GM12878 (cell line): ENCODE measurements at regions not wholly inside any gene's neighbourhood (a gene's known extent, or its start where the extent isn't known, plus 50 kb on each side); places are given as distances from the start of the nearest gene placed in this dataset.

Experiments used
- BHLHE40 ChIP-seq, 2 experiments: fragments of 450-650 bp in 1 of 2; IDR thresholded peaks; 2 replicates each; pipeline ENCODE4 v1.6.1; 2011 to 2017; ENCODE audit warnings: low read depth in 2 of 2, borderline replicate concordance in 1 of 2, improper control_type of control experiment in 1 of 2, low read length in 1 of 2, mild to moderate bottlenecking in 1 of 2
- CHD4 ChIP-seq: fragments of 200-600 bp; sonication (generic); IDR thresholded peaks from 2 replicates; pipeline ENCODE4 v1.6.1; 2016; ENCODE audit warnings: mild to moderate bottlenecking
- MYB ChIP-seq: fragments of 150-350 bp; IDR thresholded peaks from 2 replicates; pipeline ENCODE4 v1.6.1; 2014; ENCODE audit warnings: mild to moderate bottlenecking, low read depth, low read length, borderline replicate concordance
- NRF1 ChIP-seq: conservative IDR thresholded peaks from 2 replicates; pipeline ENCODE4 v1.6.1; 2011; ENCODE audit warnings: mild to moderate bottlenecking, low read depth, low read length, improper control_type of control experiment
- RAD21 ChIP-seq: IDR thresholded peaks from 2 replicates; pipeline ENCODE4 v1.6.1; 2011; ENCODE audit warnings: mild to moderate bottlenecking, low read depth, low read length, moderate library complexity; ENCODE audit not compliant: insufficient read depth
- SIN3A ChIP-seq: IDR thresholded peaks from 2 replicates; pipeline ENCODE4 v1.6.1; 2012; ENCODE audit warnings: low read depth, low read length, improper control_type of control experiment
- SRF ChIP-seq, 2 experiments: IDR thresholded peaks; 2 replicates each; pipeline ENCODE4 v1.6.1; 2011; ENCODE audit warnings: low read depth in 2 of 2, low read length in 2 of 2, mild to moderate bottlenecking in 1 of 2, moderate library complexity in 1 of 2
- TF ChIP-seq, protein P1 (sequence below): fragments of 450-650 bp; formaldehyde crosslinking; IDR thresholded peaks from 2 replicates; pipeline ENCODE4 v1.4.0; 2022; ENCODE audit warnings: mild to moderate bottlenecking, moderate library complexity
- TF ChIP-seq, protein P2 (sequence below): IDR thresholded peaks from 2 replicates; pipeline ENCODE4 v1.6.1; 2011; ENCODE audit warnings: borderline replicate concordance, low read depth, mild to moderate bottlenecking, moderate library complexity, low read length; ENCODE audit not compliant: insufficient read depth, poor library complexity, severe bottlenecking
- TF ChIP-seq, protein P3 (sequence below): fragments of 450-650 bp; IDR thresholded peaks from 2 replicates; pipeline ENCODE4 v1.6.1; 2017; ENCODE audit warnings: mild to moderate bottlenecking
- TF ChIP-seq, protein P4 (sequence below): fragments of 450-650 bp; IDR thresholded peaks from 2 replicates; pipeline ENCODE4 v1.6.1; 2017; ENCODE audit warnings: low read depth, mild to moderate bottlenecking, moderate library complexity

DNA sequence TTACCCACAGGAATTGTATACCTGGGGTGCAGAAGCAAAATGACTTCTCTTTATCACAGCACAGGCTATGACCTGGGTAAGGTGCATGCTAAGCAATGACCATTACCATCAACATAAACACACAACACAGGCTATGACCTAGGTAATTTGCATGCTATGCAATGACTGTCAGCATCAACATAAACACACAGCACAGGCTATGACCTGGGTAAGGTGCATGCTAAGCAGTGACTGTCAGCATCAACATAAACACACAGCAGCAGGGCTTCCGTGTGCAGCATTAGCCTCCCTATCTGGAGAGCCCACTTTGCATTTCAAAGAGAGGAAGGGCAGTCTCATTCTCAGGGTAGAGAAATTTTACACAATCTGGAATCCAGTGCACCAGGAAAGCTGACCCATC, 583.0 kb downstream of the TMEM121 start (continued):
- TF ChIP-seq, protein P1, sequence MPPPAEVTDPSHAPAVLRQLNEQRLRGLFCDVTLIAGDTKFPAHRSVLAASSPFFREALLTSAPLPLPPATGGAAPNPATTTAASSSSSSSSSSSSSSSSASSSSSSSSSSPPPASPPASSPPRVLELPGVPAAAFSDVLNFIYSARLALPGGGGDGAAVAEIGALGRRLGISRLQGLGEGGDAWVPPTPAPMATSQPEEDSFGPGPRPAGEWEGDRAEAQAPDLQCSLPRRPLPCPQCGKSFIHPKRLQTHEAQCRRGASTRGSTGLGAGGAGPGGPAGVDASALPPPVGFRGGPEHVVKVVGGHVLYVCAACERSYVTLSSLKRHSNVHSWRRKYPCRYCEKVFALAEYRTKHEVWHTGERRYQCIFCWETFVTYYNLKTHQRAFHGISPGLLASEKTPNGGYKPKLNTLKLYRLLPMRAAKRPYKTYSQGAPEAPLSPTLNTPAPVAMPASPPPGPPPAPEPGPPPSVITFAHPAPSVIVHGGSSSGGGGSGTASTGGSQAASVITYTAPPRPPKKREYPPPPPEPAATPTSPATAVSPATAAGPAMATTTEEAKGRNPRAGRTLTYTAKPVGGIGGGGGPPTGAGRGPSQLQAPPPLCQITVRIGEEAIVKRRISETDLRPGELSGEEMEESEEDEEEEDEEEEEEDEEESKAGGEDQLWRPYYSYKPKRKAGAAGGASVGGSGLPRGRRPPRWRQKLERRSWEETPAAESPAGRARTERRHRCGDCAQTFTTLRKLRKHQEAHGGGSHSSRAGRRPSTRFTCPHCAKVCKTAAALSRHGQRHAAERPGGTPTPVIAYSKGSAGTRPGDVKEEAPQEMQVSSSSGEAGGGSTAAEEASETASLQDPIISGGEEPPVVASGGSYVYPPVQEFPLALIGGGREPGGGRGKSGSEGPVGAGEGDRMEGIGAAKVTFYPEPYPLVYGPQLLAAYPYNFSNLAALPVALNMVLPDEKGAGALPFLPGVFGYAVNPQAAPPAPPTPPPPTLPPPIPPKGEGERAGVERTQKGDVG (CRISPR knock-in tag) = no peak
- TF ChIP-seq, protein P2, sequence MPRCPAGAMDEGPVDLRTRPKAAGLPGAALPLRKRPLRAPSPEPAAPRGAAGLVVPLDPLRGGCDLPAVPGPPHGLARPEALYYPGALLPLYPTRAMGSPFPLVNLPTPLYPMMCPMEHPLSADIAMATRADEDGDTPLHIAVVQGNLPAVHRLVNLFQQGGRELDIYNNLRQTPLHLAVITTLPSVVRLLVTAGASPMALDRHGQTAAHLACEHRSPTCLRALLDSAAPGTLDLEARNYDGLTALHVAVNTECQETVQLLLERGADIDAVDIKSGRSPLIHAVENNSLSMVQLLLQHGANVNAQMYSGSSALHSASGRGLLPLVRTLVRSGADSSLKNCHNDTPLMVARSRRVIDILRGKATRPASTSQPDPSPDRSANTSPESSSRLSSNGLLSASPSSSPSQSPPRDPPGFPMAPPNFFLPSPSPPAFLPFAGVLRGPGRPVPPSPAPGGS = no peak
- TF ChIP-seq RAD21 (no peak), BHLHE40 (IDR thresholded peaks at IDR 0.05; ENCODE audit: borderline replicate concordance in 1 of 2, low read depth in 2 of 2, low read length in 1 of 2) (no peak), CHD4 (no peak), NRF1 (no peak), SRF (IDR thresholded peaks at IDR 0.05; ENCODE audit: low read depth in 2 of 2, low read length in 2 of 2) (no peak), SIN3A (no peak), MYB (no peak)
- TF ChIP-seq, protein P3, sequence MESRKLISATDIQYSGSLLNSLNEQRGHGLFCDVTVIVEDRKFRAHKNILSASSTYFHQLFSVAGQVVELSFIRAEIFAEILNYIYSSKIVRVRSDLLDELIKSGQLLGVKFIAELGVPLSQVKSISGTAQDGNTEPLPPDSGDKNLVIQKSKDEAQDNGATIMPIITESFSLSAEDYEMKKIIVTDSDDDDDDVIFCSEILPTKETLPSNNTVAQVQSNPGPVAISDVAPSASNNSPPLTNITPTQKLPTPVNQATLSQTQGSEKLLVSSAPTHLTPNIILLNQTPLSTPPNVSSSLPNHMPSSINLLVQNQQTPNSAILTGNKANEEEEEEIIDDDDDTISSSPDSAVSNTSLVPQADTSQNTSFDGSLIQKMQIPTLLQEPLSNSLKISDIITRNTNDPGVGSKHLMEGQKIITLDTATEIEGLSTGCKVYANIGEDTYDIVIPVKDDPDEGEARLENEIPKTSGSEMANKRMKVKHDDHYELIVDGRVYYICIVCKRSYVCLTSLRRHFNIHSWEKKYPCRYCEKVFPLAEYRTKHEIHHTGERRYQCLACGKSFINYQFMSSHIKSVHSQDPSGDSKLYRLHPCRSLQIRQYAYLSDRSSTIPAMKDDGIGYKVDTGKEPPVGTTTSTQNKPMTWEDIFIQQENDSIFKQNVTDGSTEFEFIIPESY = no peak
- TF ChIP-seq, protein P4, sequence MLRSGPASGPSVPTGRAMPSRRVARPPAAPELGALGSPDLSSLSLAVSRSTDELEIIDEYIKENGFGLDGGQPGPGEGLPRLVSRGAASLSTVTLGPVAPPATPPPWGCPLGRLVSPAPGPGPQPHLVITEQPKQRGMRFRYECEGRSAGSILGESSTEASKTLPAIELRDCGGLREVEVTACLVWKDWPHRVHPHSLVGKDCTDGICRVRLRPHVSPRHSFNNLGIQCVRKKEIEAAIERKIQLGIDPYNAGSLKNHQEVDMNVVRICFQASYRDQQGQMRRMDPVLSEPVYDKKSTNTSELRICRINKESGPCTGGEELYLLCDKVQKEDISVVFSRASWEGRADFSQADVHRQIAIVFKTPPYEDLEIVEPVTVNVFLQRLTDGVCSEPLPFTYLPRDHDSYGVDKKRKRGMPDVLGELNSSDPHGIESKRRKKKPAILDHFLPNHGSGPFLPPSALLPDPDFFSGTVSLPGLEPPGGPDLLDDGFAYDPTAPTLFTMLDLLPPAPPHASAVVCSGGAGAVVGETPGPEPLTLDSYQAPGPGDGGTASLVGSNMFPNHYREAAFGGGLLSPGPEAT = no peak
